Suprapubic skin (tissue), 4 donors: ENCODE measurements at regions not wholly inside any gene's neighbourhood (a gene's known extent, or its start where the extent isn't known, plus 50 kb on each side); places are given as distances from the start of the nearest gene placed in this dataset.

Experiments
- DNase-seq, 2 donors: peaks; one replicate each; pipeline ENCODE4 v3.0.0-alpha.2; 2019; ENCODE audit warnings: low spot score in 2 of 2
- H3K27ac ChIP-seq: fragments of 200-600 bp; sonication (generic); one replicate; pipeline ENCODE4 v1.5.1; 2019
- H3K27me3 ChIP-seq: fragments of 200-600 bp; sonication (generic); one replicate; pipeline ENCODE4 v1.5.1; 2019
- H3K36me3 ChIP-seq: fragments of 200-600 bp; sonication (generic); one replicate; pipeline ENCODE4 v1.5.1; 2019
- H3K4me1 ChIP-seq: fragments of 200-600 bp; sonication (generic); one replicate; pipeline ENCODE4 v1.5.1; 2019
- H3K4me3 ChIP-seq: fragments of 200-600 bp; sonication (generic); one replicate; pipeline ENCODE4 v1.5.1; 2019; ENCODE audit warnings: mild to moderate bottlenecking
- H3K9me3 ChIP-seq: fragments of 200-600 bp; sonication (generic); one replicate; pipeline ENCODE4 v1.5.1; 2019
- CTCF ChIP-seq, 2 donors: fragments of 200-600 bp in 1 of 2; fragments of 450-650 bp in 1 of 2; sonication (generic) in 1 of 2; IDR thresholded peaks; one replicate each; pipeline ENCODE4 v1.5.1; 2016 to 2019; ENCODE audit warnings: antibody characterized with exemption in 2 of 2, mild to moderate bottlenecking in 1 of 2, moderate library complexity in 1 of 2
- EP300 ChIP-seq: sonication (generic); formaldehyde crosslinking; IDR thresholded peaks from one replicate; pipeline ENCODE4 v1.6.1; 2017; ENCODE audit warnings: antibody characterized with exemption
- POLR2A ChIP-seq, 2 donors: fragments of 450-650 bp; IDR thresholded peaks; one replicate each; pipeline ENCODE4 v1.6.1; 2017; ENCODE audit warnings: antibody characterized with exemption in 2 of 2, mild to moderate bottlenecking in 2 of 2, moderate library complexity in 2 of 2
- POLR2AphosphoS5 ChIP-seq, 3 donors: sonication (generic); formaldehyde crosslinking; IDR thresholded peaks; one replicate each; pipeline ENCODE4 v1.6.1; 2017; ENCODE audit warnings: antibody characterized with exemption in 3 of 3
- WGBS: methylation state at CpG from one replicate; pipeline ENCODE4 v1.1.5; 2018; 5-methylcytosine and 5-hydroxymethylcytosine counted together

DNA sequence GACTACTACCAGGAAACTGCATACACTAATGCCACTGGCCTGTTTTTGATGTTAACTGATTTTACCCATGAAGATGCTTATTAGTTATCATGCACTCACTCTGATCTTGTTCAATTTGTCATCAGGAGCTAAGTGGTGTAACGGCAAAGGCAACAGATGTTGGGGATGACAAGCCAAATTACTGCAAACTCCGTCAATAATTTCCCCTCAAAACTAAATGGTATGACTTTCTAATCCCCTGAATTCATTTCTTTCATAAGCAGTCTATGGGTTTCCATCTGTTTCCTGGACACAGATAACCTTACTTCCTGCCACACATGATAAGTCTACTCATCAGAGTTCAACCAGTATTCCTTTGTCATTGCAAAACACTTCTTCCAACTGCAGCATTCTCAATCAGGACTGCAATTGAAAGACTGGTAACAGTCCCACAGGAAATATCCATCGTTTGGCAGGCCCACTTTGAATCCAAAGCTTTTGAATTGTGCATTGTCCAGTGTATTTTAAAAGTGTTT is 96.2 kb upstream of the SMC2 start:
- H3K36me3 ChIP-seq, result no peaks in the 10 kb centered on the region
- DNase-seq, result no peak
- H3K4me3 ChIP-seq, result no peak overlapping the region
- 65% methylated on average over 3 of the region's 3 CpGs for WGBS
- H3K9me3 ChIP-seq, result no peaks in the 10 kb centered on the region
- no peak for TF ChIP-seq POLR2A (IDR thresholded peaks at IDR 0.05)
- TF ChIP-seq EP300, result no peak
- no peak for TF ChIP-seq POLR2AphosphoS5 (IDR thresholded peaks at IDR 0.05)
- TF ChIP-seq CTCF (IDR thresholded peaks at IDR 0.05), result no peak
- no peaks in the 10 kb centered on the region for H3K27me3 ChIP-seq
- H3K27ac ChIP-seq, result no peak overlapping the region
- no peaks in the 10 kb centered on the region for H3K4me1 ChIP-seq

DNA sequence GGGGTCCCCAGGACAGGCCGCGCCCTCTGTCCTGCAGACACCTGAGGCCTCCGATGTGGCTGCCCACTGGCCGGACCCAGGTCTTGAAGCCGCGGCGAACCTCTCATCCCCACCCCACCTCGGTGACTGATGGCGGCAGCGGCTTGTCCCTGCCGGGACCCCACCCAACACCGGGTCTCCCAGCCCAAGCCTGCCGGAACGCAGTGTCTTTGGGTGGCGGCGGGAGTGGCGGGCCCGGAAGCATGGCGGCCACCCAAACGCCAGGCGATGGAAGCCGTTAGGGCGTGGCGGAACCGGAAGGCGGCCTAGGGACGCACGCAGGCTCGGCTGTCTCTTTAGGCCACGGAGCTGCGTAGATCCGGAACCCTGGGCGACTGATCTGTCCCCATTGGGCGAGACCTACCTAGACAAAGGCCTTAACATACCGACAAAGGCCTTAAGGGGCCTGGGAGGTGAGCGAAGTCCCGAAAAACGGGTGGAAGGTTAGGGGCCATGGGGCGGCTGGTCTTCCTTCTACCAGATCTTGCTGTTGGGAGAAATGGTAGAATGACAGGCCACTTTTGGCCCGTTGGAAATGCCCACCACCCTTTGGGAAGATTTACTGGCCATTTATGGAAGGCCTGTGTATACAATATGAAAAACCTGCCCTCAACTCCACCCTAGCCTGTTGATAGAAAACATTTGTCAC is 94.6 kb upstream of the SMC2 start:
- H3K27me3 ChIP-seq, result no peaks in the 10 kb centered on the region
- TF ChIP-seq POLR2AphosphoS5 (IDR thresholded peaks at IDR 0.05), result no peak
- peak in 1 of 2 donors; percentile 50 for DNase-seq
- 97% methylated on average over 40 of the region's 40 CpGs for WGBS
- no peak overlapping the region for H3K27ac ChIP-seq
- H3K36me3 ChIP-seq, result no peaks in the 10 kb centered on the region
- H3K9me3 ChIP-seq, result no peaks in the 10 kb centered on the region
- no peaks in the 10 kb centered on the region for H3K4me1 ChIP-seq
- no peak overlapping the region for H3K4me3 ChIP-seq

DNA sequence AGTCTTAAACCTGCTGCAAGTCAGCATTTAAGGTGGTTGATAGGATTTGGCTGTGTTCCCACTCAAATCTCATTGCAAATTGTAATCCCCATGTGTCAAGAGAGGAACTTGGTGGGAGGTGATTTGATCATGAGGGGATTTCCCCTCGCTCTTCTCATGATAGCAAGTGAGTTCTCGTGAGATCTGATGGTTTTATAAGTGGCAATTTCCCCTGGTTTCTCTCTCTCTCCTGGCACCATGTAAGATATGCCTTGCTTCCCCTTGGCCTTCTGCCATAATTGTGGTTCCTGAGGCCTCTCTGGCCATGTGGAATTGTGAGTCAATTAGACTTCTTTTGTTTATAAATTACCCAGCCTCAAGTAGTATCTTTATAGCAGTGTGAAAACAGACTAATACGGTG is 84.3 kb upstream of the SMC2 start:
- no peak for DNase-seq
- no peaks in the 10 kb centered on the region for H3K36me3 ChIP-seq
- no peak overlapping the region for H3K4me3 ChIP-seq
- TF ChIP-seq POLR2AphosphoS5 (IDR thresholded peaks at IDR 0.05) (no peak), EP300 (no peak), POLR2A (IDR thresholded peaks at IDR 0.05) (no peak), CTCF (IDR thresholded peaks at IDR 0.05) (no peak)
- WGBS, result 54% methylated on average over 3 of the region's 3 CpGs
- H3K4me1 ChIP-seq, result no peaks in the 10 kb centered on the region
- H3K9me3 ChIP-seq, result no peaks in the 10 kb centered on the region
- H3K27ac ChIP-seq, result no peak overlapping the region
- H3K27me3 ChIP-seq, result no peaks in the 10 kb centered on the region

GRCh38 chr9:104022083-104022482 is 72.0 kb upstream of the SMC2 start:
- Histone ChIP-seq H3K9me3 (no peaks in the 10 kb centered on the region), H3K4me1 (no peaks in the 10 kb centered on the region), H3K27me3 (no peaks in the 10 kb centered on the region), H3K27ac (no peak overlapping the region), H3K36me3 (no peaks in the 10 kb centered on the region), H3K4me3 (no peak overlapping the region)
- no peak for DNase-seq
- TF ChIP-seq CTCF (IDR thresholded peaks at IDR 0.05), result no peak
- no peak for TF ChIP-seq EP300
- no peak for TF ChIP-seq POLR2AphosphoS5 (IDR thresholded peaks at IDR 0.05)
- no peak for TF ChIP-seq POLR2A (IDR thresholded peaks at IDR 0.05)

DNA sequence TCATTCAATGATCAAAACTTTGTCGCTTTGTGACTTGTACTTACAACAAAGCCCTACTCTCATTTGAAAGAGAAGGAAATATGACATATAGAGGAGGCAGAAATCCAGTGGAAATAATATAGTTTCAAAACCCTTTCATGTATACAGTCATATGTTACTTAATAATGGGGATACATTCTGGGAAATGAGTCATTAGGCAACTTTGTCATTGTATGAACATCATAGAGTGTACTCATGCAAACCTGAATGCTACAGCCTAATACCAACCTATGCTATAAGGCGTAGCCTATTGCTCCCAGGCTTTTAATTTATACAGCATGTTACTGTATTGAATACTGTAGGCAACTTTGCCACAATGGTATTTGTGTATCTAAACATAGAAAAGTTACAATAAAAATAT is 69.0 kb upstream of the SMC2 start:
- H3K36me3 ChIP-seq, result no peaks in the 10 kb centered on the region
- no peaks in the 10 kb centered on the region for H3K4me1 ChIP-seq
- TF ChIP-seq EP300 (no peak), CTCF (IDR thresholded peaks at IDR 0.05) (no peak), POLR2A (IDR thresholded peaks at IDR 0.05) (no peak), POLR2AphosphoS5 (IDR thresholded peaks at IDR 0.05) (no peak)
- no peaks in the 10 kb centered on the region for H3K9me3 ChIP-seq
- H3K4me3 ChIP-seq, result no peak overlapping the region
- H3K27me3 ChIP-seq, result no peaks in the 10 kb centered on the region
- 92% methylated on average over 2 of the region's 2 CpGs for WGBS
- no peak for DNase-seq
- H3K27ac ChIP-seq, result no peak overlapping the region

- DNase-seq, result no peak
- TF ChIP-seq POLR2A (IDR thresholded peaks at IDR 0.05) (no peak), CTCF (IDR thresholded peaks at IDR 0.05) (no peak), EP300 (no peak), POLR2AphosphoS5 (IDR thresholded peaks at IDR 0.05) (no peak)
These were observed 68.2 kb upstream of the SMC2 start for GRCh38 chr9:104025945-104026344.

More at GRCh38 chr9:104025945-104026344, 68.2 kb upstream of the SMC2 start:
- 41% methylated on average over 2 of the region's 2 CpGs for WGBS
- no peaks in the 10 kb centered on the region for H3K27me3 ChIP-seq
- no peaks in the 10 kb centered on the region for H3K9me3 ChIP-seq
- H3K36me3 ChIP-seq, result no peaks in the 10 kb centered on the region
- H3K4me1 ChIP-seq, result no peaks in the 10 kb centered on the region
- no peak overlapping the region for H3K27ac ChIP-seq
- no peak overlapping the region for H3K4me3 ChIP-seq
